SW 1271 (cell line): ENCODE measurements at regions not wholly inside any gene's neighbourhood (a gene's known extent, or its start where the extent isn't known, plus 50 kb on each side); places are given as distances from the start of the nearest gene placed in this dataset.
"Not testable (repeated sequence)": the region's sequence is repeated elsewhere in the genome, so short reads cannot be mapped to it uniquely, and the experiment has no call there.

ENCODE experiments used
- DNase-seq, 2 experiments: peaks; one replicate each; lab custom pipeline; 2025; lab: John Stamatoyannopoulos, UW

GRCh38 chr10:44008270-44008916 is 359.7 kb upstream of the ZNF32 start:
- DNase-seq, result no peak

GRCh38 chr10:44006771-44007170 is 358.1 kb upstream of the ZNF32 start:
- DNase-seq, result no peak

- no peak for DNase-seq
These were observed 357.1 kb upstream of the ZNF32 start for GRCh38 chr10:44005788-44006099.

GRCh38 chr10:44004913-44005787 is 356.5 kb upstream of the ZNF32 start:
- no peak for DNase-seq

GRCh38 chr10:43998021-43998809 is 349.5 kb upstream of the ZNF32 start:
- DNase-seq, result no peak

- no peak for DNase-seq
These were observed 348.6 kb upstream of the ZNF32 start for GRCh38 chr10:43997330-43997729.

GRCh38 chr10:43994539-43994938 is 345.9 kb upstream of the ZNF32 start:
- no peak for DNase-seq

GRCh38 chr10:43992816-43993215 is 344.1 kb upstream of the ZNF32 start:
- DNase-seq, result not testable (repeated sequence)

- DNase-seq, result no peak
These were observed 337.7 kb upstream of the ZNF32 start for GRCh38 chr10:43986374-43986773.

- no peak for DNase-seq
These were observed 337.3 kb upstream of the ZNF32 start for GRCh38 chr10:43985941-43986340.

- DNase-seq, result no peak
These were observed 335.2 kb upstream of the ZNF32 start for GRCh38 chr10:43983856-43984271.

GRCh38 chr10:43983405-43983804 is 334.7 kb upstream of the ZNF32 start:
- no peak for DNase-seq

- DNase-seq, result no peak
These were observed 333.6 kb upstream of the ZNF32 start for GRCh38 chr10:43982250-43982649.

GRCh38 chr10:43981696-43982095 is 333.0 kb upstream of the ZNF32 start:
- no peak for DNase-seq

- DNase-seq, result no peak
These were observed 332.6 kb upstream of the ZNF32 start for GRCh38 chr10:43981232-43981631.

- no peak for DNase-seq
These were observed 332.0 kb upstream of the ZNF32 start for GRCh38 chr10:43980715-43981114.

- DNase-seq, result no peak
These were observed 331.6 kb upstream of the ZNF32 start for GRCh38 chr10:43980313-43980712.

GRCh38 chr10:43979551-43979950 is 330.9 kb upstream of the ZNF32 start:
- DNase-seq, result no peak

- no peak for DNase-seq
These were observed 330.3 kb upstream of the ZNF32 start for GRCh38 chr10:43978936-43979335.

GRCh38 chr10:43978091-43978490 is 329.4 kb upstream of the ZNF32 start:
- DNase-seq, result no peak

GRCh38 chr10:43976292-43976691 is 327.6 kb upstream of the ZNF32 start:
- DNase-seq, result no peak

- no peak for DNase-seq
These were observed 325.1 kb upstream of the ZNF32 start for GRCh38 chr10:43973801-43974200.
